ENCODE measurements at regions not wholly inside any gene's neighbourhood (a gene's known extent, or its start where the extent isn't known, plus 50 kb on each side); places are given as distances from the start of the nearest gene placed in this dataset.

DNA sequence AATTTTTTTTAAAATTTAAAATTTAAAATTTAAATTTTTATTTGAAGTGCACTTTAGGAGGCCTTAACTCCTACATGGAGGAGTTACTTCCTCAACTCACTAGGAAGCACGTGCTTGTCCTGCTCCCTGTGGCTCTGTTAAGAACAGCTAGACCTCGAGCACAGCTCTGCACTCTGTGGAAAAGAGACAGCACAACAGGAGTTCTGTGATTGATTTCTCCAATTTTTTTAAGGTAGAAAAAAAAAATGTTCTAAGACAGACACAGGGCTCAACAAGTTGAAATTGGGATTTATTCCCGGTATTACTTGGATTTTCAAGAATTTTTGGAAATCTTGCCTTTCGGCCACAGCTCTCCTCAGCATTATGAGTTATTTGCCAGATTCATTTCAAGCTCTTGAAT, 356.6 kb upstream of the LYPLAL1 start:
- Mint-ChIP-seq H3K27ac (no peak overlapping the region), H3K36me3 (no peaks in the 10 kb centered on the region), H3K4me3 (no peak overlapping the region), H3K9me3 (peaks cover 0 to 4% (median 0%) of the 10 kb centered on the region in 7 donors), H3K4me1 (no peaks in the 10 kb centered on the region), H3K27me3 (ENCODE audit: low read depth in 3 of 3) (peaks cover 0 to 1% (median 0%) of the 10 kb centered on the region in 3 donors)
- no peaks in the 10 kb centered on the region for H3K27me3 ChIP-seq (ENCODE audit: control insufficient read depth in 2 of 2, insufficient read depth in 2 of 2, low read length in 2 of 2)
- H3K27ac ChIP-seq (ENCODE audit: low read depth in 1 of 2, low read length in 2 of 2), result no peak overlapping the region
- DNase-seq, result no peak
- no peaks in the 10 kb centered on the region for H3K36me3 ChIP-seq (replicated peaks in 1 of 2; ENCODE audit: control insufficient read depth in 1 of 2, insufficient read depth in 2 of 2, low read length in 2 of 2)
- H3K4me2 ChIP-seq (replicated peaks; ENCODE audit: extremely low read depth, low read length, poor library complexity, severe bottlenecking), result no peak overlapping the region
- H3K79me2 ChIP-seq (ENCODE audit: insufficient read depth, low read length), result no peaks in the 10 kb centered on the region
- no peaks in the 10 kb centered on the region for H4K20me1 ChIP-seq (ENCODE audit: insufficient read depth, low read length)
- no peak overlapping the region for H3K9ac ChIP-seq (ENCODE audit: insufficient read depth, low read length, poor library complexity, severe bottlenecking)
- H3K9me3 ChIP-seq (replicated peaks in 1 of 2; ENCODE audit: control insufficient read depth in 1 of 2, insufficient read depth in 1 of 2, low read length in 2 of 2), result no peaks in the 10 kb centered on the region
- 100% methylated on average over 1 of the region's 4 CpGs for WGBS (ENCODE audit: insufficient coverage)
- H3K4me3 ChIP-seq (replicated peaks in 1 of 3; ENCODE audit: low read depth in 2 of 3, low read length in 3 of 3), result no peak overlapping the region
- H2AFZ ChIP-seq (ENCODE audit: insufficient read depth, low read depth, low read length, poor library complexity, severe bottlenecking), result no peak overlapping the region
- TF ChIP-seq, protein P1, sequence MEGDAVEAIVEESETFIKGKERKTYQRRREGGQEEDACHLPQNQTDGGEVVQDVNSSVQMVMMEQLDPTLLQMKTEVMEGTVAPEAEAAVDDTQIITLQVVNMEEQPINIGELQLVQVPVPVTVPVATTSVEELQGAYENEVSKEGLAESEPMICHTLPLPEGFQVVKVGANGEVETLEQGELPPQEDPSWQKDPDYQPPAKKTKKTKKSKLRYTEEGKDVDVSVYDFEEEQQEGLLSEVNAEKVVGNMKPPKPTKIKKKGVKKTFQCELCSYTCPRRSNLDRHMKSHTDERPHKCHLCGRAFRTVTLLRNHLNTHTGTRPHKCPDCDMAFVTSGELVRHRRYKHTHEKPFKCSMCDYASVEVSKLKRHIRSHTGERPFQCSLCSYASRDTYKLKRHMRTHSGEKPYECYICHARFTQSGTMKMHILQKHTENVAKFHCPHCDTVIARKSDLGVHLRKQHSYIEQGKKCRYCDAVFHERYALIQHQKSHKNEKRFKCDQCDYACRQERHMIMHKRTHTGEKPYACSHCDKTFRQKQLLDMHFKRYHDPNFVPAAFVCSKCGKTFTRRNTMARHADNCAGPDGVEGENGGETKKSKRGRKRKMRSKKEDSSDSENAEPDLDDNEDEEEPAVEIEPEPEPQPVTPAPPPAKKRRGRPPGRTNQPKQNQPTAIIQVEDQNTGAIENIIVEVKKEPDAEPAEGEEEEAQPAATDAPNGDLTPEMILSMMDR (IDR thresholded peaks at IDR 0.05), result no peak
- intact Hi-C loops (cut with micrococcal nuclease), result no loop called here
- no peaks in the 10 kb centered on the region for H3K4me1 ChIP-seq (ENCODE audit: control insufficient read depth in 1 of 2, insufficient read depth in 2 of 2, low read length in 2 of 2)

DNA sequence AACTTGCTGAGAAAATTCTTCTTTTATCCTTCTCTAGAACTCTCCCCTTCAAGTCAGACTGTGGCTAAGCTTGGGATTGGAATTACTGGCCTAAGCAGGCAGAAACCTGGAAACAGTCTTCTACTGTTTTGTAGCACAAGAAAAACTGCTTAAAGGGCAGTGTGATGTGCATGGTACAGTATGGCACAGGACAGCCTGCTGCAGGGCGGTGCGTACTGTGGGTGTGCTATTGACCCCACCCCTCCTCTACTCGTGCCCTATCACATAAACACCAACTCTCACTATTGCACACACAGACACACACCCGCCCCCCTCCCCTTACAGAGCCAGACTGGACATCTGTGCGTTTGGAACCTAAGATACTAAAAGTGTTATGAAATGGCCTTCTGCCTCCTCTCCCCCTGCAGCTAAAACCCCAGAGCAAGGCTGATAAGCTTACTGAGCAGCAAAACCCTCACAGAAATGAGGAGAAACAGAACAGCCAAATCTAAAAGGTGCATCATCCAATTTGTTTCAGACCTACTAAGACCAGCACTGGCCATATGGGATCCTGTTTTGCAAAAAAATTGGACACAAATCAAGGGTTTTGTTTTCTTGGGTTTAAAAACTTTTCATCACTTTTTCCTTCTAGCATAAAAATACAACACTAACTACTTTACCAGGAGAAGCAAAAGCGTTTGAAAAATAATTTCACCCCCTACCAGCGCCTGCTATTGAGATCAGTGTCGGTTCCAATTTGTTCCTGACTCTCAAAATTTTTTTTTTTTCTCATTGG, 355.8 kb upstream of the LYPLAL1 start:
- H2AFZ ChIP-seq (ENCODE audit: insufficient read depth, low read depth, low read length, poor library complexity, severe bottlenecking), result no peak overlapping the region
- no peaks in the 10 kb centered on the region for H3K79me2 ChIP-seq (ENCODE audit: insufficient read depth, low read length)
- H3K27me3 ChIP-seq (ENCODE audit: control insufficient read depth in 2 of 2, insufficient read depth in 2 of 2, low read length in 2 of 2), result no peaks in the 10 kb centered on the region
- no peak overlapping the region for H3K9ac ChIP-seq (ENCODE audit: insufficient read depth, low read length, poor library complexity, severe bottlenecking)
- WGBS (ENCODE audit: insufficient coverage), result 100% methylated on average over 2 of the region's 8 CpGs
- no peaks in the 10 kb centered on the region for H3K9me3 ChIP-seq (replicated peaks in 1 of 2; ENCODE audit: control insufficient read depth in 1 of 2, insufficient read depth in 1 of 2, low read length in 2 of 2)
- no peaks in the 10 kb centered on the region for H3K4me1 ChIP-seq (ENCODE audit: control insufficient read depth in 1 of 2, insufficient read depth in 2 of 2, low read length in 2 of 2)
- H3K36me3 Mint-ChIP-seq, result no peaks in the 10 kb centered on the region
- H3K4me2 ChIP-seq (replicated peaks; ENCODE audit: extremely low read depth, low read length, poor library complexity, severe bottlenecking), result no peak overlapping the region
- intact Hi-C loops (cut with micrococcal nuclease), result no loop called here
- no peak overlapping the region for H3K27ac ChIP-seq (ENCODE audit: low read depth in 1 of 2, low read length in 2 of 2)
- H3K9me3 Mint-ChIP-seq, result peaks cover 0 to 7% (median 0%) of the 10 kb centered on the region in 7 donors
- no peak overlapping the region for H3K27ac Mint-ChIP-seq
- no peaks in the 10 kb centered on the region for H3K36me3 ChIP-seq (replicated peaks in 1 of 2; ENCODE audit: control insufficient read depth in 1 of 2, insufficient read depth in 2 of 2, low read length in 2 of 2)
- H3K27me3 Mint-ChIP-seq (ENCODE audit: low read depth in 3 of 3), result peaks cover 0 to 1% (median 0%) of the 10 kb centered on the region in 3 donors
- no peak for DNase-seq
- no peak overlapping the region for H3K4me3 ChIP-seq (replicated peaks in 1 of 3; ENCODE audit: low read depth in 2 of 3, low read length in 3 of 3)
- TF ChIP-seq, protein P1 (IDR thresholded peaks at IDR 0.05), result no peak
- H3K4me3 Mint-ChIP-seq, result no peak overlapping the region
- no peaks in the 10 kb centered on the region for H3K4me1 Mint-ChIP-seq
- H4K20me1 ChIP-seq (ENCODE audit: insufficient read depth, low read length), result no peaks in the 10 kb centered on the region
